ENCODE measurements at regions not wholly inside any gene's neighbourhood (a gene's known extent, or its start where the extent isn't known, plus 50 kb on each side); places are given as distances from the start of the nearest gene placed in this dataset.

DNA sequence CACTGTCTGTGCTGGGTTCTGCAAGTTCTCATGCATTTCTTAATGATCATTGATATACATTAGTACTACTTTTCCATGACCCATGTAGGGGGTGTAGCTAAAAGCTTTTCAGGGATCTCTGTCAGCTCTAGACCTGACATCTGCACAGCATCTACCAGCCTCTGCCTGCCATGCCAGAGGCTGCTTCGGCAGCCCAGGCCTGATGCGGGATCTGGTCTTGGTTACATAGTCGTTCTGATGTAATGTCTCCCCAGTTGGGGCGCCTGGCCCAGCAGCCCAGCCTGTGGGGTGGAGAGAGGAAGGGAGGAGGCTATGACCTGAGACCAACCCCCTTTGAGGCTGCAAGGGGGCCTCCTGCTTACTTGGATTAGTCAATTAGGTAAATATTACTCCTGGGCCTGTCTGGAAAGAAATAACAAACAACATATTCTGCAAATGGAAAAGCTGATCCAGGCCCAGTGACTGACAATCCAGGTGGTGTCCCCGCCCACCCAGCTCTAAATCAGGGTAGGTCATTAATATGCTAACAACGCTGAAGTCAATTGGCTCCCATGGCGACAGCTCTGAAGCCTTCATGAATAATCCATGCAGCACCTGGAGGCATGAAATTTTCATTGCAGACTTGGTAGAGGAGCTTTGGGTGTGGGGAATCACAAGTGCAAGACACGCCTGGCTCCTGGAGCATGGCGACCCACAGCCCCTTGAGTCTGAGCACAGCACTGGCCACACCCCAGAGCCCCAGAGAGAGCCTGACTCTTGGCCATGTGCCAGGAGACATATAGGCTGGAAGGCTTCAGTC, 575.3 kb downstream of the CMPK2 start:
- no peak for TF ChIP-seq POLR2A (IDR thresholded peaks at IDR 0.05; ENCODE audit: low read length)
- TF ChIP-seq GATA1 (IDR thresholded peaks at IDR 0.05; ENCODE audit: low read depth, low read length), result no peak
